A673 (cell line): ENCODE measurements at regions not wholly inside any gene's neighbourhood (a gene's known extent, or its start where the extent isn't known, plus 50 kb on each side); places are given as distances from the start of the nearest gene placed in this dataset.

ENCODE experiments used
- BruUV-seq: library from RNA; stranded (reverse); fragments of 400-500 nt; replicated peaks from 2 replicates; lab custom pipeline; 2021; lab: Mats Ljungman, UMichigan
- CTCF ChIA-PET: fragments of 300-600 bp; sonication (Branson Sonifier 250); formaldehyde crosslinking; loops from one replicate; lab custom pipeline; 2022; ENCODE audit warnings: antibody characterized with exemption; lab: Charles Lee
- POLR2A ChIA-PET: fragments of 300-600 bp; sonication (Branson Sonifier 250); formaldehyde crosslinking; loops from one replicate; lab custom pipeline; 2022; ENCODE audit warnings: antibody characterized with exemption; ENCODE audit not compliant: low non-redundant PET; lab: Charles Lee
- DNase-seq: peaks from one replicate; pipeline ENCODE4 v3.0.0-alpha.2; 2015; ENCODE audit warnings: low spot score
- H3K27ac ChIP-seq: fragments of 200-600 bp; sonication (generic); 2 replicates; pipeline ENCODE4 v1.5.1; 2016; ENCODE audit warnings: mixed run types, low read depth, mild to moderate bottlenecking, mixed read lengths, antibody characterized with exemption, low read length; ENCODE audit not compliant: poor library complexity, severe bottlenecking
- H3K27me3 ChIP-seq: fragments of 200-600 bp; sonication (generic); replicated peaks from 2 replicates; pipeline ENCODE4 v1.6.1; 2017; ENCODE audit warnings: mixed run types, low read depth, mild to moderate bottlenecking, mixed read lengths, antibody characterized with exemption, low read length; ENCODE audit not compliant: insufficient read depth, poor library complexity
- H3K36me3 ChIP-seq: fragments of 200-600 bp; sonication (generic); 2 replicates; pipeline ENCODE4 v1.6.1; 2016; ENCODE audit warnings: mixed run types, mild to moderate bottlenecking, mixed read lengths, antibody characterized with exemption, low read length; ENCODE audit not compliant: insufficient read depth, poor library complexity, severe bottlenecking
- H3K4me1 ChIP-seq: fragments of 200-600 bp; sonication (generic); 2 replicates; pipeline ENCODE4 v1.6.1; 2017; ENCODE audit warnings: mixed run types, mild to moderate bottlenecking, mixed read lengths, antibody characterized with exemption, low read length; ENCODE audit not compliant: insufficient read depth, poor library complexity, severe bottlenecking
- H3K4me3 ChIP-seq: fragments of 200-600 bp; sonication (generic); 2 replicates; pipeline ENCODE4 v1.5.1; 2016; ENCODE audit warnings: low read depth, mixed run types, mild to moderate bottlenecking, mixed read lengths, low read length; ENCODE audit not compliant: poor library complexity, severe bottlenecking
- H3K9me3 ChIP-seq: fragments of 200-600 bp; sonication (generic); 2 replicates; pipeline ENCODE4 v1.6.1; 2016; ENCODE audit warnings: mixed run types, low read depth, mild to moderate bottlenecking, mixed read lengths, antibody characterized with exemption, low read length; ENCODE audit not compliant: poor library complexity, severe bottlenecking
- CTCF ChIP-seq: fragments of 300-800, 200-600 bp; sonication (generic); conservative IDR thresholded peaks from 2 replicates; pipeline ENCODE4 v1.5.1; 2017; ENCODE audit warnings: low read depth, mild to moderate bottlenecking, antibody characterized with exemption, low read length, moderate library complexity, mixed read lengths
- EZH2 ChIP-seq: fragments of 200-600 bp; sonication (generic); IDR thresholded peaks from 2 replicates; pipeline ENCODE4 v1.6.1; 2017; ENCODE audit warnings: borderline replicate concordance, low read depth, mild to moderate bottlenecking, mixed read lengths, antibody characterized with exemption, low read length; ENCODE audit not compliant: poor library complexity, severe bottlenecking
- intact Hi-C: fragments of 100-400 bp; cut with micrococcal nuclease; formaldehyde crosslinking; loops from one replicate; pipeline ENCODE4 v1.10.0; 2022; ENCODE audit not compliant: unreplicated experiment

- Histone ChIP-seq H3K9me3 (peaks cover 9% of the 10 kb centered on the region), H3K27me3 (no peaks in the 10 kb centered on the region), H3K36me3 (no peaks in the 10 kb centered on the region), H3K4me1 (no peaks in the 10 kb centered on the region), H3K4me3 (no peak overlapping the region), H3K27ac (no peak overlapping the region)
- intact Hi-C loops: loop anchor here (10.0 kb wide), 1 partner anchor 385 kb away; no protein-coding TSS in a partner anchor
- POLR2A ChIA-PET: no interaction called here
- DNase-seq: no peak
- TF ChIP-seq CTCF (no peak), EZH2 (no peak)
- no TSS peak for BruUV-seq
- CTCF ChIA-PET: no interaction called here
Measured at GRCh38 chr12:60100160-60100559, 504.3 kb downstream of the SLC16A7 start.

- no peak overlapping the region for H3K4me3 ChIP-seq
- CTCF ChIA-PET: no interaction called here
Measured at GRCh38 chr12:60100852-60101251, 505.0 kb downstream of the SLC16A7 start.

GRCh38 chr12:60101715-60102114 lies 505.9 kb downstream of the SLC16A7 start:
- Histone ChIP-seq H3K9me3 (peaks cover 9% of the 10 kb centered on the region), H3K4me3 (no peak overlapping the region), H3K4me1 (no peaks in the 10 kb centered on the region), H3K36me3 (no peaks in the 10 kb centered on the region), H3K27ac (no peak overlapping the region), H3K27me3 (no peaks in the 10 kb centered on the region)
- no peak for DNase-seq
- intact Hi-C loops: loop anchor here (10.0 kb wide), 1 partner anchor 383 kb away; no protein-coding TSS in a partner anchor
- TF ChIP-seq EZH2 (no peak), CTCF (no peak)
- BruUV-seq: no TSS peak
- ChIA-PET POLR2A (no interaction called here), CTCF (no interaction called here)

More at GRCh38 chr12:60100852-60101251, 505.0 kb downstream of the SLC16A7 start:
- intact Hi-C loops: loop anchor here (10.0 kb wide), 1 partner anchor 384 kb away; no protein-coding TSS in a partner anchor
- H3K27ac ChIP-seq: no peak overlapping the region
- POLR2A ChIA-PET: no interaction called here
- BruUV-seq: no TSS peak
- TF ChIP-seq CTCF: no peak
- no peak for TF ChIP-seq EZH2
- DNase-seq: no peak
- no peaks in the 10 kb centered on the region for H3K36me3 ChIP-seq
- no peaks in the 10 kb centered on the region for H3K4me1 ChIP-seq
- H3K9me3 ChIP-seq: peaks cover 9% of the 10 kb centered on the region
- no peaks in the 10 kb centered on the region for H3K27me3 ChIP-seq
